Stimulated activated CD4-positive, alpha-beta T cell treated with anti-CD3 and anti-CD28 coated beads, Interleukin-4, amount 100 ng/mL, for 4 hours (primary cell): ENCODE measurements at regions not wholly inside any gene's neighbourhood (a gene's known extent, or its start where the extent isn't known, plus 50 kb on each side); places are given as distances from the start of the nearest gene placed in this dataset.

Experiments used
- DNase-seq, 2 experiments: peaks; one replicate each; pipeline ENCODE4 v3.0.0-alpha.2; 2020

- DNase-seq: no peak
These were observed 86.3 kb upstream of the HIVEP1 start for GRCh38 chr6:11925805-11926204.

GRCh38 chr6:11923621-11924020, 88.5 kb upstream of the HIVEP1 start:
- DNase-seq: no peak

- no peak for DNase-seq
These were observed 89.2 kb upstream of the HIVEP1 start for GRCh38 chr6:11922901-11923300.

GRCh38 chr6:11921751-11922150, 90.4 kb upstream of the HIVEP1 start:
- DNase-seq: no peak

- DNase-seq: no peak
These were observed 91.1 kb upstream of the HIVEP1 start for GRCh38 chr6:11921017-11921438.

- no peak for DNase-seq
These were observed 91.5 kb upstream of the HIVEP1 start for GRCh38 chr6:11920566-11920965.

- no peak for DNase-seq
These were observed 92.2 kb upstream of the HIVEP1 start for GRCh38 chr6:11919771-11920440.

- no peak for DNase-seq
These were observed 93.1 kb upstream of the HIVEP1 start for GRCh38 chr6:11918739-11919605.

- DNase-seq: no peak
These were observed 94.0 kb upstream of the HIVEP1 start for GRCh38 chr6:11917951-11918738.

GRCh38 chr6:11912420-11912819, 99.7 kb upstream of the HIVEP1 start:
- DNase-seq: no peak

- DNase-seq: no peak
These were observed 100.6 kb upstream of the HIVEP1 start for GRCh38 chr6:11911538-11911937.

- no peak for DNase-seq
These were observed 102.4 kb upstream of the HIVEP1 start for GRCh38 chr6:11909696-11910132.

- DNase-seq: no peak
These were observed 103.5 kb upstream of the HIVEP1 start for GRCh38 chr6:11908436-11909105.

- DNase-seq: no peak
These were observed 108.5 kb upstream of the HIVEP1 start for GRCh38 chr6:11903645-11904044.

GRCh38 chr6:11902527-11902926, 109.6 kb upstream of the HIVEP1 start:
- no peak for DNase-seq

GRCh38 chr6:11900662-11901598, 111.2 kb upstream of the HIVEP1 start:
- DNase-seq: no peak

- no peak for DNase-seq
These were observed 112.5 kb upstream of the HIVEP1 start for GRCh38 chr6:11899645-11900044.

GRCh38 chr6:11894212-11894611, 115.6 kb upstream of the ADTRP start:
- no peak for DNase-seq

- no peak for DNase-seq
These were observed 112.9 kb upstream of the ADTRP start for GRCh38 chr6:11891547-11891946.

GRCh38 chr6:11890849-11891248, 112.2 kb upstream of the ADTRP start:
- DNase-seq: no peak

GRCh38 chr6:11890209-11890608, 111.6 kb upstream of the ADTRP start:
- DNase-seq: no peak

GRCh38 chr6:11889572-11889971, 111.0 kb upstream of the ADTRP start:
- DNase-seq: no peak
